Stimulated activated CD4-positive, alpha-beta T cell treated with anti-CD3 and anti-CD28 coated beads, TNF-alpha, amount 100 ng/mL, for 48 hours (primary cell): ENCODE measurements at regions not wholly inside any gene's neighbourhood (a gene's known extent, or its start where the extent isn't known, plus 50 kb on each side); places are given as distances from the start of the nearest gene placed in this dataset.

Experiments
- DNase-seq, 3 donors: peaks; one replicate each; pipeline ENCODE4 v3.0.0-alpha.2; 2020; ENCODE audit warnings: low read depth in 3 of 3

DNA sequence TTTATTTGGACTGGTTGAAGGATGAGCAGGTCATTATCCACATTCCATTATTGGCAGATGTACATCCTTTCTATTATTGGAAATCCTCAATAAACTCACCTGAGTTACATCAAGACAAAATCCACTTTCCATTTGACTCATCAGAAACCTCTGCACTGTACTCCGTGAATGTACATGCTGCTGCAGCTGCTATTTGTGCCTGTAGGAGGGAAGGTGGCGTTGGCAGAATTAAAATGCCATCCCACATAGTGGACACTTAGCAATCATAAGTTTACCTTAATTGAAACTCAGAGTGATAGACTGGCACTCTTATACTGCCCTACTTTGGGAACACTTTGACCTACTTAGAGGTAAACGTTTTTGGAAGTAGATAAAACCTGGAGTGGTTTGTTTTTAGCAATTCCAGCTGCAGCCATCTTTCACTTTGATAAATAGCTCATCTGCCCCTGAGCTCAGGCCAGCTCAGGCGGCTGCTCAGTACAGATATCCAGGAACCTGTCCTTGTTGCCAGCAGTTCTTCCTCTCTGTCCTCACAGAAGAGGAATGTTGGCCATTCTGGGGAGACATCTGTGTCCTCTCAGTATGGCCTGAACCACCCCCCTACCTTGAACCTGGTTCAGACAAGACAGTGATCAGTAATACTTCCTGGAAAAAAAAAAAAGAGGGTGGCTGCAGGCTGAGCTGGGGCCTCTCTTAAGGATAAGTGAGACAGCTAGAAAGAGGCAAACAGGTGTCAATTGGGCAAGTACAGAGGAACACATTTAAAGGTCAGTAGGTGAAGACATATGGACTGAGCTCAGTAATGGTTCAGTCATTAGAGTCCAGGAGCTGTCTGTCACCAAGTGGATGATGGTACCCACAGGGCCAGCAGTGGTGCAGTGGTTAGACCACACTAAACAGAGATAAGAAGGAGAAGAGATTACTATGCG lies 153.4 kb upstream of the UMPS start:
- DNase-seq, result no peak

DNA sequence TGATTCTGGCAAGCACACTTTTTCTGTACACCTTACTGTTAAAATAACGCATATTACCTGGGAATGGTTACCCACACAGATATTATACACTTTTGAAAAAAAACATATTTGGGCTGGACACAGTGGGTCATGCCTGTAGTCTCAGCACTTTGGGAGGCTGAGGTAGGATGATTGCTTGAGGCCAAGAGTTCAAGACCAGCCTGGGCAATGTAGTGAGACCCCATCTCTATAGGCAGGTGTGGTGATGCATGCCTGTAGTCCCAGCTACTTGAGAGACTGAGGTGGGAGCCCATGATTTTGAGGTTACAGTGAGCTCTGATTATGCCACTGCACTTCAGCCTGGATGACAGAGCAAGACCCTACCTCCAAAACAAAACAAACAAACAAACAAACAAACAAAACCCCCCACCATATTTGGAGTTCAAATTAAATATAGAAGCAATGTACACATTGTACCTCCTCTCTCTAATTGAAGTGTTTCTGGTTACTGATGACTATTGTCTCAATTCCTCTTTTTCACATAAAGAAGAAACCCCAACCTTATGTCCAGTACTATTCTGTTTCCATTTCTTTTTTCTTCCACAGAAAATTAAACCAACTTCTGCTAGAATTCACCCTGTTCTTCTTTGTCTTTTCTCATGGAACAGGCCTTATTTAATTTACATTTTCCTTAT lies 152.6 kb upstream of the UMPS start:
- DNase-seq, result no peak

DNA sequence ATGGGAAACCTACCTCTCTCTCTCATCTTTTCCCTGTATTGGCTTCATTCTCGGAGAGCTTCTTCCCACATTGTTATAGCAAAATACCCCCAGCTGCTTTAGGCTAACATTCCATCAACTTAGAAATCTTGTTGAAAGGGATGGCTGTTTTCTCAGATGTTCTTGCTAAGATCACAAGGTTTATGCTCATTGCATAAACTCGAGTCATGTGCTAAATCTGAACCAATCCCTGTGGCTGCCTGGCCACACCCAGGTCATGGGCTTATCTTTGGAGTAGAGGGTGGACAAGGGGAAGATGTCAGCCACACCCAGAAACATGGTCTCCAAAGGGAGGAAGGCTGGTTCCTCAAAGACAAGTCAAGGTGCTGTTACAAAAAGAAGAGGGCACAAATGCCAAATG lies 150.6 kb upstream of the UMPS start:
- no peak for DNase-seq

DNA sequence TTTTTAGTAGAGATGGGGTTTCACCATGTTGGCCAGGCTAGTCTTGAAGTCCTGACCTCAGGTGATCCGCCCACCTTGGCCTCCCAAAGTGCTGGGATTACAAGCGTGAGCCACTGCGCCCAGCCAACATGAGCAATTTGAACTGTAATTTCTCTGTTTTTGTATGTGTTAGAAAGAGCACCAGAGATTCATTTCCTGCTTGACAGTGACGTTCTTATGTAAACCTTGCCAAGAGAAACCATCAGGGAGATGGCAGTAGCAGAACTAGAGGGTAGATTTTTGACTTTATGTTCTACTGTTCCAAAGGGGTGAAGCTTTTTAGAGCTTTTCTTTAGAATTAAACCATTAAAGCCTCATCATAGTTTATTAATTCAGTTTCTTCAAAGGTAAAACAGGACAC lies 148.1 kb upstream of the UMPS start:
- DNase-seq, result no peak

DNA sequence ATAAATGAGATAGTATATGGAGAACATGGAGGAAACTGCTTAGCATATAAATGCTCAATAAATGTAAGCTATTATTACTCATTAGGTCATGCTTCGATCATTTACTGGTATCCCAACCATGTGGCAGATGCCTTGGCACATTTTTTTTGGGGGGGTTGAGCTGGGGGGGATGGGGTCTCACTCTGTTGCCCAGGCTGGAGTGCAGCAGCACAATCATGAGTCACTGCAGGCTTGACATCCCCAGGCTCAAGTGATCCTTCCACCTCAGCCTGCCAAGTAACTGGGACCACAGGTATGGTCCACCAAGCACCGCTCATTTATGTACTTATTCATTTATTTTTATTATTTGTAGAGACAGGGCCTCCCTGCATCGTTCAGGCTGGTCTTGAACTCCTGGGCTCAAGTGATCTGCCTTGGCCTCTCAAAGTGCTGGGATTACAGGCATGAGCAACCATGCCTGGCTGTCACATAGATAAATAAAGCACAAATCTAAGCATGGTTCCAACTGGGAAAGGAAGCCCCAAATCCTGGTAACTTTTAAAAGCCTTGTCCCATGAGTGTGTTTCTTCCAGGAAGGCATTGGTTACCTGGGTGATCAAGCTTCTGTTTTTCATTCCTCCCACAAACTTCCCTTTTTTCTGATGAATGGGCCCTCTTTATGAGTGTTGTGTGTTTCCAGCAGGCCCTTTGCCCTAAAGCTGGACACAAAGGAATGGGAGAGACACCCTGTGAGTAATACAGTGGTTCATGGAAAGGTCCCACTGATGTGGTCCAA lies 147.4 kb upstream of the UMPS start:
- no peak for DNase-seq

DNA sequence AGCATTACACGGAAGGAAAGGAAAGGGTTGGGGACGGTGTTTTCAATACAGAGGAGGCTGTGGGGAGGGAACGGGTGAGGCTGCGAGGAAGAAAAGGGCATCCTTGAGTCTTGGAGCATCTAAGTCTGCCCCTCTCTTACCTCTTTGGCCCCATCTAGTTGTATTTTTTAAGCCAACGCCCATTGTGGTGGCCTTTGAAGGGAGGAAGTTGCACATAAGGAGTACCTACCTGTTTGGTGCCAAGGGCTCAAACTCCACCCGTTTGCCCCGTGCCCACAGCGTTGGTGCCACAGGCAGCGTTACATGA lies 146.1 kb upstream of the UMPS start:
- no peak for DNase-seq

DNA sequence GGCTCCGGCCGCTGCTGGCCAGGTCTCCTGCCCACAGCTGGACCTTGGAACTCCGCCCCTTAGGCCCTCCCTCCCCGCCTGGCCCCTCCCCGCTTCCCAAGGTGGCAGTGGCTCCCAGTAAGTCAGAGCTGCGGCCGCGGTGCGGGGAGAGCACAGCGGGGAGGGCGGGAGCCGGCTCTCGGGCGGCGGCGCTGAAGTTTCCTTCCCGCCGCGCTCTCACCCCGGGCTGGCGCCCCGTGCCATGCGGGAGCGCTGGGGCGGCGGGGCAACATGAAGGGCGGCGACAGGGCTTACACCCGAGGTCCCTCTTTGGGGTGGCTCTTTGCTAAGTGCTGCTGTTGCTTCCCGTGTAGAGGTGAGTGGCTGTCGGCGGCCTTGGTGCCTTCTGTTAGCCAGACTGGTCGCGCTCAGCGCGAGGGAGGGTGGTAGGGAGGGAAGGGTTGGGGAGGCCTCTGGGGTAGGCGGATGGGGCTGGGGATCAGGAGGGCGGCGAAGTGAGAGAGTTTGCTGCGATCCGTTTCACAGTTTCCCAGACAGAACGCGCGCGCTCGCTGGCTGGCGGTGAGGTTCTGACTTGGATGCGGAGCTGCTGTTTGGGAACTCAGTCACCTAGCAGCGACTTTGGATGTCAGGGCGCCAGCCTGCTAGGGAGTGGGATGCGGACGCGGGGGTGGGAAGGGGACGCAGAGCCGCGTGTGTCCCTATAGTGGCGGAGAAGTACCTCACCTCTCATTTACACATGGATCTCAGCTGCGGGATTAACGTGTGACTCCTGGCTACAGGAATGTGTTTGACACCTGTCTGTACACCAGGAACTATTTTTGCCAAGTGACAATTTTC lies 145.5 kb upstream of the UMPS start:
- DNase-seq, result peak in 1 of 3 donors; percentile 12

DNA sequence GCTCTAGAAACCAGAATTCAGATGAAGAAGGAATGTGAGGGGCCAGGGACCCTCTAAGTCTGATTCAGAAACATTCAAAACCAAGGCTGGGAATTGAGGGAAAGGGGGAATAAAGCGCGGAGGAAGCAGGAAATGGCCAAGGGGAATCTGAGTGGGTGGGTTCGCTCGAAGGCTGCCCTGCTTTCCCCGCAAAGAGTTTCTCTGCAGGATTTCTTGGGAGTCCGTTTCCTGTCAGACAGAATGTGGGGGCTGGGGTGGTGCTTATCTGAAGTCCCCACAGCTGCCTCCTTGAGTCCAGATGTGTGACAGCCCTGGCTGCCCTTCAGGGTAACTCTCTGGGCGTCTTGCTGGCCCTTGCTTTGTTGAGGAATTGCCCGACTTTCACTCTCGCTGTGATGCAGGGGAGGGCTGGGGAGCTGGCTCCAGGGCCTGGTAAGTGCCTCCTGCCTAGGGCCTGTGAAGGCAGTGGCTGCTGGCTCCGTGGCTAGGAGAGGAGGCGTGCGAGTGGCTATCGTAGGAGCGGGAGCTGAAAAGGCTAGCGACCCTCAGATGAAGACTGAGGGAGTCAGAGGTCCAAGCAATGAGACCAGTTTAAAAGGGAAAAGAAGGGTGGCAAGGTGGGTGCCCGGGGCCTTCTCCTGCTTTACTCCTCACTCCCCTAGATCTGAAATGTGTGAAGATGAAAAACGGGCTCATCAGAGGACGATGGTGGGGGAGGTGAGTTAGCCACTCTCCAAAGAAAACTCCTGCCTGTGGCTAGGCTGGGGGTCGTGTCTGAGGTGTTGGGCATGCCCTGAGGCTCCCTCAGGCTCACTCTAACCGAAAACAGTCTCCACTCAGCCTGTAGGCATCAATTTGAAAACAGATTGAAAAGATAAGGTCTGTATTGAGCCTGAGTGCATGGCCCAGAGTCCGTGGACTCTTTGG lies 143.9 kb upstream of the UMPS start:
- DNase-seq, result no peak

DNA sequence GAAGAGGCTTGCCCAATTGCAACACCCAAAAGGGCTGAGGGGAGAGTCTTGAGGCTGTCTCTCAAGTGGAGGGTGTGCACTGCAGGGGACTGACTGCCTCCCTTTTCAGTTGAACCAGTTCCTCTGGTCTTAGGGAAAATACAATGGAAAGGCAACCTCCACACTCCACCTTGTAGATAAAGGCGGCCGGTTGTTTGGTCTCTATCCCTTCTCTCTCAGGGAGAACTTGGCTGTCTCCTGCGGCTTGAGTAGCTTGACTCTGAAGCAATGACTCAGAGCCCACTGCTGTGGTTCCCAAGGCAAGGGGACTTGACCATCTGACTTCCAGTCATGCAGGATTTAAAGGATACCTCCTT lies 143.2 kb upstream of the UMPS start:
- DNase-seq, result no peak

DNA sequence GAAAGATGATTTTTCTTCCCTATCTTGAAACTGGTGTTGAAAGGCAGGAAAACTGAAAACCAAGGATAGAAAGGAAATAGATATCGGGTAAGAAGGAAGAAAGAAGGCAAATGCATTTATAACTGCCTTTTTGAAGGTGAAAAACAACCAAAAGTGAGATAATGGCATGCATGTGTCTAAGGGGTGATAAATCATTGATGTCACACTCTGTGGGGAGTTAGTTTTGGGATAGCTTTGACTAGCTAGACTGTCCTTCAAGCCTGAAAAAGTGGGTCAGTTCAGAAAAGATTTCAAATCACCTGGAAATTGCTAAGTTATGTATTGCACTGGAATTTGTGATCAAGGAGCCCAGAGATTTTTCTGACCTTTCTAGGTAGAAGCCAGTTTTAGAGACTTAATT lies 142.2 kb upstream of the UMPS start:
- no peak for DNase-seq

DNA sequence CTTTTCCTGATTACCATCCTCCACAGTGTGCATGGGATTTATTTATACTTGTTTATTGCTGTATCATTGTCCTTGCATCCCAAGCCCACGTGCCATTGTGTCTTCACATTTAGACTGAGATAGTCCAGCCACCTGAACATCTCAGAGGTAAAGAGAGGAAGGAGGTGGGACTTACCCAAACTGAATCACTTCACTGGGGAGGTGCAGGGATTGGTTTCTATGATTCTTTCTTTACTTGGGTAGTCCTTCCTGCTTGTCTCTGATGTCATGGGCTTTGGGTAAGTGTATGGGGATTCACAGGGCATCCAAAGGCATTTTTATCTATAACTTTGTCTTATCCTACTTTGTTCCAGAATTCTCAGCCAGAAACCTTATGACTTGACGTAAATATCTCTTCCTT lies 141.5 kb upstream of the UMPS start:
- no peak for DNase-seq

DNA sequence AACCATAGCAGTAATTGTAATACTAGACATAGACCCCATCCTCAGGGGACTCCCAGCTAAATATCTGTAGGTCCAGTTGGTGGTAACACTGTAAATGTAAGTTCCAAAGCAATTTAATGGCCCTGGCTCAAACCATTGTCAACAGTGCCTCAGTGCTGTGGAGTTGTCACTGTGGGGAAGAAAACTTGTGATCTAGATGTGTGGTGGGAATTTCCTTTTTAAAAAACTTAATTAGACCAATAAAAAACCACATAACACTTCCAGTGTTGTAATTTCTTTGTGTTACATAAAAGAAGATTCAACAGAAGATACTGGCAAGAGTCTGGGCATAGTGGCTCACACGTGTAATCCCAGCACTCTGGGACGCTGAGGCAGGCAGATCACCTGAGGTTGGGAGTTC lies 138.6 kb upstream of the UMPS start:
- DNase-seq, result no peak

DNA sequence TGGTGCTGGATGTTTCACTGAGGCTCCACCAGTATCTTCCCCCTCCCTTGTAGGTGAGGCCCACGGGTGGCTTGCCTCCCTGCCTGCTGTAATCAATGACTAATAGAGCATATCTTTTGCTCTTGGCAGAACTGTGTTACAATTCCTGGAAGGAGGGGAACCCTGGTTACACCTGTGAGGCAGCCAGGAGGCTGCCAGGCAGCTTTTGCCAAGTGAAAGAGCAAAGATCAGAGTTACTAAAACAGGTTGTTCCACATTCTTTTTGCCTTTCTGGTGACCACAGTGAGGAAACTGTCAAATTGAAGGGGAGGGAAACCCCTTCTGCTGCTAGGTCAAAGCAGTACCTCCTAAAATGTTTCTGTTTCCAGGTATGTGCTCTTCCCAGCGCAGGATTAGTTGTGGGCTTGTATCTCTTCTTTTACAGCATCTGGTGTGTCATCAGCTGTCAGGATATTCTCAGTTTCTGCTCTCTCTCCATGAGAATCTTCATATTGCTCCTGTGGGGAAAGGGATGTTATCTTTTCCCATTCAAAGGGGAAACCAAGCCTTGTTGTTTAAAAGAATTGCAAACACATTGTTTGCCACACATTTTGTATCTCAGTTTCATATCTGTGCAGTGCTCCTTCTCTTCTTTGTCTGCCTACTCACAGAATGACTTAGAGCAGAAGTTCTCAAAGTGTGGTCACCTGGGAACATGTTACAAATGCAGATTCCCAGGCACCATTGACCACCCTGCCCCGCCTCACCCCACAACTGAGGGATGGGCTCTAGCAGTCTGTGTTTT lies 137.4 kb upstream of the UMPS start:
- no peak for DNase-seq

DNA sequence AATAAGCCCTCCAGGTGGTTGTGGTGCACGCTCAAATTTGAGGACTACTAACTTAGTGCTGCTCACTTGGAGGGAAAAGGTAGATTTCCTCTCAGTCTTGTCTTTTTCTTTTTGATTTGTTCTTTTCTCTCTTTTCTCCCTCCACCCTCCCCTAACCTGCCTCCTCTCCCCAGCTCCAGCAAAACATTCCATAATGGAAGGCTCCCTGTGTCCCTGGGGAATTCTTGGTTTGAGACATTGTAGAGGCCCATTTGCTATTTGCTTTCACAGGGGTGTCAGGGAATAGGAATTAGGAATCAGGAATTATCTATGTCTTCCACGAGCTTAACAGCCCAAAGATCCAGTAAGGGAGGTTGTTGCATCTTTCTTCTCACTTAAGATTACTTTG lies 136.8 kb upstream of the UMPS start:
- DNase-seq, result no peak

DNA sequence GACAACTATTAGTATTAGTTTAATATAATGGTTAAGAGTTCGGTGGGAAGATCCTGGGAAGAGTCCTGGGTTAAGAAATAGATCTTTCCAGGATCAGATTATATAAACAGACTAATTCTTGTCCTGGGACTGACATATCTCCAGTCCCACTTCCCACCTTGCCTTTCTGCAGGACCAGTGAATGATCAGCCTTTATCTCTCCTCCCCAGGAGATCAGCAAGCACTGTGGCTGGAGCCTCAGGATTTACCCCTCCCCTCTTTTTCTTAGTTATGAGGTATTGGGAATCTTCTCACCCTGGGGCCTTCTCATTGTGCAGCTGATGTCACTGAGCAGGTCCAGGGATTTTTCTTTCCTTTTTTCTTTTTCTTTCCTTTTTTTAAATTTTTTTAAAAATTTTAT lies 135.7 kb upstream of the UMPS start:
- no peak for DNase-seq

DNA sequence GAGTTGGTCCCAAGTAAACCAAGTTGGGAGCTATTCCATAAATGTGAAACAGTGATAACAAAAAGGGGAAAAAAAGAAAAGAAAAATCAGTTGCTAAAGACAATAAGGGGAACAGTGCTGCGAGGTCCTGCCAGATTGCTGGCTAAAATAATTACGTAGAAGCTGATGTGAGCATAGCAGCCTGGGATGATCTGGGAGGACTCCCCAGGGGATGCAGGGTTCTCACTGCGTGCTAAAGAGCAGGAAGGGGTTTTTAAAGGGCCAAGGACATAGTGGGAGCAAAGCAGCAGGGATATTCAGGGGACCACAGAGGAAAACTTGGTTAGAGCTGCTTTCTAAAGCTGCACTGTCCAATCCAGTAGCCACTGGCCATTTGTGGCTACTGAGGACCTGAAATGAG lies 133.0 kb upstream of the UMPS start:
- no peak for DNase-seq

DNA sequence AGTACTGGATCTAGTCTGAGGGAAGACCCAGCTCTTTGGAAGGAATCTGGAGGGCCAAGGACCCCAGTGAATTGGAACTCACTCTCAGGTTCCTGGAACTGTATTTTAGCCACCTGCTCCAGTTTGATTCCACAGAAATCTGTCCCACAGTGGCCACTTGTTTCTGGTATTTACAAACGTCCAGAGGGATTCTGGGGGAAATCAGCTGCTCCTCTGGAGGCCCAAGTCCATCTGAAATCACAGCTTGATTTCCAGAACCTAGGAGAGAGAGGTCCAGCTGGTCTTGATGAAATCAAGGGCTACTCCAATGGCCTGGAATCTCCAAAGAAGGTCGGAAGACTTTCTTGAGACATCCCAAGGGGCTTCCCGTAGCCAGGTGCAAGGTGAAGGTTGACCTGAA lies 132.3 kb upstream of the UMPS start:
- DNase-seq, result no peak

DNA sequence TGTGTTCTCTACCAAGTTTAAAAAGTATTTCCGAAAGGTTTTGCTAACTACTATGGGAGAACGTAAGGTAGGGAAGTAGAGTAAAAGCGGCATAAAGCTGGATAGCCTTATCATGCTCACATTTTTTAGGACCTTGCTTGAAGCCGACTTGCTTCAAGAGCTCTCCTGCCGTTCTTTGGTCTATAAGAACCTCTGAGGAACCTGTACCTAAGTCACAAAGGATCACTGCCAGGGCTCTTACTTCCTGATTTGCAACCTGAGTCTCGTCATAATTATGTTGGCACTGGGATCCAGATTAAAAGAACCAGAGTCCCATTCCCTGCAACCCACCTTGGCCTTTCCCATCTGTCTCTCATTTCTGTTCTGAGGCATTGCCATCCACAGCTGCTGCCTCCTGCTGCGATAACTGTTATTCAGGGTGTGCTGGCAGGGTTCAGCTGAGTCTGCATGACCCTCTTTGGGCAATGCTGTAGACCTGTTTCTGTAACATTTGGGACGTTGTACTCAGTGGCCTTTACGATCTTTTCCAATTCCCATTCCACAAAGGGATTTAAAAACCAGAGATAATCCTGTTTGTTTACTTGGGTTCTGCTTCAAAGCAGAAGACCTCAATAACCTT lies 131.0 kb upstream of the UMPS start:
- no peak for DNase-seq
